ENCODE measurements at regions not wholly inside any gene's neighbourhood (a gene's known extent, or its start where the extent isn't known, plus 50 kb on each side); places are given as distances from the start of the nearest gene placed in this dataset.

GRCh38 chr20:63114693-63115311 lies 101.1 kb downstream of the YTHDF1 start:
- TF ChIP-seq POLR2A (IDR thresholded peaks at IDR 0.05) (no peak), CTCF (IDR thresholded peaks at IDR 0.05) (no peak)
- Histone ChIP-seq H3K27ac (no peak overlapping the region), H3K27me3 (peaks cover 0 to 40% (median 9%) of the 10 kb centered on the region in 9 donors), H3K9me3 (peaks cover 0 to 13% (median 2%) of the 10 kb centered on the region in 12 donors), H3K4me3 (no peak overlapping the region), H3K36me3 (no peaks in the 10 kb centered on the region), H3K4me1 (no peaks in the 10 kb centered on the region)
- 70 to 73% (median 71%) methylated on average over 16 of the region's 16 CpGs for WGBS, 4 donors
- no peak for ATAC-seq
- DNase-seq: peak in 2 of 5 donors; percentile 6 to 10
- intact Hi-C loops (cut with DNase I): no loop called here

- no peak overlapping the region for H3K4me3 ChIP-seq
- no peaks in the 10 kb centered on the region for H3K36me3 ChIP-seq
- WGBS, 4 donors: 55 to 67% (median 60%) methylated on average over 22 of the region's 22 CpGs
- TF ChIP-seq CTCF (IDR thresholded peaks at IDR 0.05) (no peak), POLR2A (IDR thresholded peaks at IDR 0.05) (no peak)
- H3K27me3 ChIP-seq: peaks cover 0 to 37% (median 9%) of the 10 kb centered on the region in 9 donors
- intact Hi-C loops (cut with DNase I): no loop called here
- ATAC-seq: no peak
- H3K27ac ChIP-seq: no peak overlapping the region
- H3K4me1 ChIP-seq: no peaks in the 10 kb centered on the region
- DNase-seq: peak in 2 of 5 donors; percentile 10 to 26
- H3K9me3 ChIP-seq: peaks cover 0 to 13% (median 2%) of the 10 kb centered on the region in 12 donors
Observed at GRCh38 chr20:63114006-63114692, 101.8 kb downstream of the YTHDF1 start.

GRCh38 chr20:63112491-63113219 lies 103.3 kb downstream of the YTHDF1 start:
- no peak for TF ChIP-seq POLR2A (IDR thresholded peaks at IDR 0.05)
- no peak for TF ChIP-seq CTCF (IDR thresholded peaks at IDR 0.05)
- H3K4me1 ChIP-seq: no peaks in the 10 kb centered on the region
- peak in 3 of 5 donors; percentile 7 to 44 (median 17) for DNase-seq
- H3K27ac ChIP-seq: no peak overlapping the region
- WGBS, 4 donors: 62 to 74% (median 67%) methylated on average over 9 to 10 of the region's 10 CpGs
- ATAC-seq: no peak
- H3K4me3 ChIP-seq: no peak overlapping the region
- no peaks in the 10 kb centered on the region for H3K36me3 ChIP-seq
- H3K9me3 ChIP-seq: peaks cover 0 to 23% (median 6%) of the 10 kb centered on the region in 12 donors
- intact Hi-C loops (cut with DNase I): no loop called here
- peaks cover 0 to 34% (median 9%) of the 10 kb centered on the region in 9 donors for H3K27me3 ChIP-seq

GRCh38 chr20:63108247-63108646 lies 101.5 kb upstream of the BHLHE23 start:
- peaks cover 0 to 26% (median 7%) of the 10 kb centered on the region in 12 donors for H3K9me3 ChIP-seq
- ATAC-seq: no peak
- H3K27ac ChIP-seq: no peak overlapping the region
- H3K27me3 ChIP-seq: peaks cover 0 to 11% (median 2%) of the 10 kb centered on the region in 9 donors
- TF ChIP-seq POLR2A (IDR thresholded peaks at IDR 0.05) (no peak), CTCF (IDR thresholded peaks at IDR 0.05) (no peak)
- intact Hi-C loops (cut with DNase I): no loop called here
- WGBS, 4 donors: 77 to 87% (median 84%) methylated on average over 8 to 9 of the region's 9 CpGs
- H3K36me3 ChIP-seq: no peaks in the 10 kb centered on the region
- H3K4me3 ChIP-seq: no peak overlapping the region
- DNase-seq: peak in 3 of 5 donors; percentile 6 to 27 (median 8)
- H3K4me1 ChIP-seq: no peaks in the 10 kb centered on the region
